H1 (cell line): ENCODE measurements at regions not wholly inside any gene's neighbourhood (a gene's known extent, or its start where the extent isn't known, plus 50 kb on each side); places are given as distances from the start of the nearest gene placed in this dataset.

Experiments used
- GTF2F1 ChIP-seq: IDR thresholded peaks from 2 replicates; pipeline ENCODE4 v1.6.1; 2012; ENCODE audit warnings: low read depth, low read length, improper control_type of control experiment, borderline replicate concordance
- POLR2A ChIP-seq, 2 experiments: IDR thresholded peaks; 1 replicate in 1 of 2; 2 replicates in 1 of 2; pipeline ENCODE4 v1.6.1; 2011; ENCODE audit warnings: low read depth in 2 of 2, low read length in 2 of 2, mild to moderate bottlenecking in 2 of 2; ENCODE audit errors: control extremely low read depth in 1 of 2
- TF ChIP-seq, protein P1 (sequence below), 3 experiments: IDR thresholded peaks; 1 replicate in 2 of 3; 2 replicates in 1 of 3; pipeline versions ENCODE4 v1.5.1 to v1.6.1; 2011; ENCODE audit warnings: low read length in 3 of 3, mild to moderate bottlenecking in 3 of 3, inconsistent platforms in 2 of 3, low read depth in 1 of 3, moderate library complexity in 1 of 3; ENCODE audit not compliant: insufficient read depth in 1 of 3; ENCODE audit errors: control extremely low read depth in 1 of 3

DNA sequence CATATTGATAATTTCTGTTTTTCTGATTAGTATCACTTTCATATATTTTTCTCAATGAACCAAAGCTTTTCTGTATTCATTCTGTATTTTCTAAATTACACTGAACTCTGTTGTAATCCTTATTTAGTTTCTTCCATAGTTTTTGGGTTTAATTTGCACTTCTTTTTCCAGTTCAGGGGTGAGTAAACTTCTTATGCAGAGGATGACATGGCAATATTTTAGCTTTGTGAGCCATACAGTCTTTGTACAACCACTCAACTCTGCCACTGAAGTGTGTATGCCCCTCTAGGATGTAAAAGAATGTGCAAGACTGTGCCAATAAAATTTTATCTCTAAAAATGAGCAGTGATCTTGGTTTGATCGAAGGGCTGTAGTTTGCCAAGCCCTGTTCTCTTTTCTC, 239.0 kb upstream of the CITED2 start:
- TF ChIP-seq, protein P1, sequence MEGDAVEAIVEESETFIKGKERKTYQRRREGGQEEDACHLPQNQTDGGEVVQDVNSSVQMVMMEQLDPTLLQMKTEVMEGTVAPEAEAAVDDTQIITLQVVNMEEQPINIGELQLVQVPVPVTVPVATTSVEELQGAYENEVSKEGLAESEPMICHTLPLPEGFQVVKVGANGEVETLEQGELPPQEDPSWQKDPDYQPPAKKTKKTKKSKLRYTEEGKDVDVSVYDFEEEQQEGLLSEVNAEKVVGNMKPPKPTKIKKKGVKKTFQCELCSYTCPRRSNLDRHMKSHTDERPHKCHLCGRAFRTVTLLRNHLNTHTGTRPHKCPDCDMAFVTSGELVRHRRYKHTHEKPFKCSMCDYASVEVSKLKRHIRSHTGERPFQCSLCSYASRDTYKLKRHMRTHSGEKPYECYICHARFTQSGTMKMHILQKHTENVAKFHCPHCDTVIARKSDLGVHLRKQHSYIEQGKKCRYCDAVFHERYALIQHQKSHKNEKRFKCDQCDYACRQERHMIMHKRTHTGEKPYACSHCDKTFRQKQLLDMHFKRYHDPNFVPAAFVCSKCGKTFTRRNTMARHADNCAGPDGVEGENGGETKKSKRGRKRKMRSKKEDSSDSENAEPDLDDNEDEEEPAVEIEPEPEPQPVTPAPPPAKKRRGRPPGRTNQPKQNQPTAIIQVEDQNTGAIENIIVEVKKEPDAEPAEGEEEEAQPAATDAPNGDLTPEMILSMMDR (IDR thresholded peaks at IDR 0.05; ENCODE audit: control extremely low read depth in 1 of 3, insufficient read depth in 1 of 3, low read depth in 1 of 3, low read length in 3 of 3): no peak
- no peak for TF ChIP-seq GTF2F1
- TF ChIP-seq POLR2A (IDR thresholded peaks at IDR 0.05; ENCODE audit: control extremely low read depth in 1 of 2, low read depth in 2 of 2, low read length in 2 of 2): no peak
